NB4 (cell line): ENCODE measurements at regions not wholly inside any gene's neighbourhood (a gene's known extent, or its start where the extent isn't known, plus 50 kb on each side); places are given as distances from the start of the nearest gene placed in this dataset.
A peak's percentile ranks its signal among the peaks of the same experiment; 100 is the strongest.

ENCODE experiments used
- DNase-seq: peaks from one replicate; pipeline ENCODE4 v3.0.0; 2010; ENCODE audit warnings: low read depth
- H3K4me3 ChIP-seq: one replicate; pipeline ENCODE4 v1.5.1; 2011; ENCODE audit warnings: mild to moderate bottlenecking, low read depth, low read length, moderate library complexity
- MYC ChIP-seq: IDR thresholded peaks from 2 replicates; pipeline ENCODE4 v1.6.1; 2011; ENCODE audit warnings: low read depth, low read length
- POLR2A ChIP-seq: IDR thresholded peaks from 2 replicates; pipeline ENCODE4 v1.6.1; 2011; ENCODE audit warnings: mild to moderate bottlenecking; ENCODE audit not compliant: insufficient read length; ENCODE audit errors: extremely low read depth
- TF ChIP-seq, protein P1 (sequence below): IDR thresholded peaks from 2 replicates; pipeline ENCODE4 v1.6.1; 2011; ENCODE audit warnings: low read depth, low read length
- TF ChIP-seq, protein P2 (sequence below): IDR thresholded peaks from one replicate; pipeline ENCODE4 v1.5.1; 2012; ENCODE audit warnings: low read depth, low read length

GRCh38 chr16:87194172-87194571 lies 123.0 kb downstream of the C16orf95 start:
- no peak for DNase-seq
- no peak for TF ChIP-seq POLR2A
- TF ChIP-seq MYC: no peak
- TF ChIP-seq, protein P1, sequence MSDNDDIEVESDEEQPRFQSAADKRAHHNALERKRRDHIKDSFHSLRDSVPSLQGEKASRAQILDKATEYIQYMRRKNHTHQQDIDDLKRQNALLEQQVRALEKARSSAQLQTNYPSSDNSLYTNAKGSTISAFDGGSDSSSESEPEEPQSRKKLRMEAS: no peak
- TF ChIP-seq, protein P2, sequence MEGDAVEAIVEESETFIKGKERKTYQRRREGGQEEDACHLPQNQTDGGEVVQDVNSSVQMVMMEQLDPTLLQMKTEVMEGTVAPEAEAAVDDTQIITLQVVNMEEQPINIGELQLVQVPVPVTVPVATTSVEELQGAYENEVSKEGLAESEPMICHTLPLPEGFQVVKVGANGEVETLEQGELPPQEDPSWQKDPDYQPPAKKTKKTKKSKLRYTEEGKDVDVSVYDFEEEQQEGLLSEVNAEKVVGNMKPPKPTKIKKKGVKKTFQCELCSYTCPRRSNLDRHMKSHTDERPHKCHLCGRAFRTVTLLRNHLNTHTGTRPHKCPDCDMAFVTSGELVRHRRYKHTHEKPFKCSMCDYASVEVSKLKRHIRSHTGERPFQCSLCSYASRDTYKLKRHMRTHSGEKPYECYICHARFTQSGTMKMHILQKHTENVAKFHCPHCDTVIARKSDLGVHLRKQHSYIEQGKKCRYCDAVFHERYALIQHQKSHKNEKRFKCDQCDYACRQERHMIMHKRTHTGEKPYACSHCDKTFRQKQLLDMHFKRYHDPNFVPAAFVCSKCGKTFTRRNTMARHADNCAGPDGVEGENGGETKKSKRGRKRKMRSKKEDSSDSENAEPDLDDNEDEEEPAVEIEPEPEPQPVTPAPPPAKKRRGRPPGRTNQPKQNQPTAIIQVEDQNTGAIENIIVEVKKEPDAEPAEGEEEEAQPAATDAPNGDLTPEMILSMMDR: no peak
- H3K4me3 ChIP-seq: no peak overlapping the region

GRCh38 chr16:87195161-87195560 lies 122.0 kb downstream of the C16orf95 start:
- no peak for DNase-seq
- H3K4me3 ChIP-seq: no peak overlapping the region
- TF ChIP-seq MYC (no peak), POLR2A (no peak)
- TF ChIP-seq, protein P2: no peak

DNA sequence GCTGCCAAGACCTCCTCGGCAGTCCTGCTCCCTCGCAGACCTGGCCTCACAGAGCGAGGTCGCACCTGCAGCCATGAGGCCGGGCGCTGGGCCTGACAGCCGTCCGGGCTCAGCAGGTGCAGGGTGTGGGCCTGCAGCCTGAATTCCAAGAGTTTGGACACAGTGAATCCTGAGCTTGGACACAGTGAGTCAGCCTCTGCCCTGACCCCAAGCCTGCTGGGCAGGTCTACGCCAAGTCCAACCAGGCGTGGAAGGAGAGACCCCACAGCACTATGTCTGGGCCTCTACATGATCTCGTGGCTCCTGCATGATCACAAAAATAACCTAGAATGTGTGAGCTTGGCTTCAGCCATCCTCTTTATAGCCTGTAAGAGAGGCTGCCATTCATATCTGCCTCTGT lies 121.0 kb downstream of the C16orf95 start:
- DNase-seq: no peak
- H3K4me3 ChIP-seq: no peak overlapping the region
- no peak for TF ChIP-seq MYC
- TF ChIP-seq POLR2A: no peak
- TF ChIP-seq, protein P1: no peak
- TF ChIP-seq, protein P2: no peak

DNA sequence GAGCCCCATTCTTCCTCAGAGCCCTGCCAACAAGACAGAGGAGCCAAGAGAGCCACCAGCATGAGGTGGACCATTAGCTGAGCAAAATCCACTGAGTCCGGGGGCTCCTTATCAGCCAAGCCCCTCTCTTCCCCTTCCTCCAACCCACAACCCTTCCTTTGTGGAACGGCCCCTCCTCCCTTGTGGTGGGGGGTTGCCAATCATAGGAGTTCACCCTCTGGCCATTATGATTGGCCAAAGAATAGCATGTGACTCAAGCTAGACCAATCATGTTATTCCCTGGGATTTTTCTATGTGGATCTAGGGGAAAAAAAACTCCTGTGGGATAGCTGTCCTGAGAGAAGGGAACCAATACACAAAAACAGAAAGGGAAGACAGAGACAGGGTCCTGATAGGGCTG lies 120.5 kb downstream of the C16orf95 start:
- H3K4me3 ChIP-seq: no peak overlapping the region
- TF ChIP-seq MYC: no peak
- TF ChIP-seq, protein P1: no peak
- TF ChIP-seq POLR2A: no peak
- TF ChIP-seq, protein P2: no peak
- DNase-seq: peak; percentile 28

GRCh38 chr16:87198328-87198832 lies 118.8 kb downstream of the C16orf95 start:
- TF ChIP-seq, protein P1: no peak
- TF ChIP-seq MYC (no peak), POLR2A (no peak)
- TF ChIP-seq, protein P2: no peak

GRCh38 chr16:87198881-87199280 lies 118.3 kb downstream of the C16orf95 start:
- TF ChIP-seq, protein P1: no peak
- no peak for TF ChIP-seq POLR2A
- TF ChIP-seq, protein P2: no peak
- no peak for TF ChIP-seq MYC
- no peak for DNase-seq
- H3K4me3 ChIP-seq: no peak overlapping the region

More at GRCh38 chr16:87198328-87198832, 118.8 kb downstream of the C16orf95 start:
- no peak overlapping the region for H3K4me3 ChIP-seq
- no peak for DNase-seq
